GM18873 (cell line): ENCODE measurements at regions not wholly inside any gene's neighbourhood (a gene's known extent, or its start where the extent isn't known, plus 50 kb on each side); places are given as distances from the start of the nearest gene placed in this dataset.

Source experiments
- ATAC-seq: cut with Tn5 transposase; IDR thresholded peaks from one replicate; pipeline ENCODE4 v1.9.1; 2021; ENCODE audit warnings: mild to moderate bottlenecking, moderate library complexity, moderate number of reproducible peaks; ENCODE audit not compliant: unreplicated experiment, low FRiP score

- ATAC-seq, result no peak
Observed at GRCh38 chr16:61596655-61597054, 439.6 kb downstream of the CDH8 start.

GRCh38 chr16:61595605-61596004, 440.6 kb downstream of the CDH8 start:
- no peak for ATAC-seq

GRCh38 chr16:61590577-61590976, 445.7 kb downstream of the CDH8 start:
- ATAC-seq, result no peak

GRCh38 chr16:61587526-61587925, 448.7 kb downstream of the CDH8 start:
- no peak for ATAC-seq

GRCh38 chr16:61581417-61582046, 454.7 kb downstream of the CDH8 start:
- ATAC-seq, result no peak

GRCh38 chr16:61580579-61580978, 455.7 kb downstream of the CDH8 start:
- no peak for ATAC-seq

GRCh38 chr16:61579195-61579594, 457.0 kb downstream of the CDH8 start:
- no peak for ATAC-seq

- ATAC-seq, result no peak
Observed at GRCh38 chr16:61576476-61576875, 459.8 kb downstream of the CDH8 start.

GRCh38 chr16:61575617-61576016, 460.6 kb downstream of the CDH8 start:
- ATAC-seq, result no peak

- ATAC-seq, result no peak
Observed at GRCh38 chr16:61569028-61569427, 467.2 kb downstream of the CDH8 start.

GRCh38 chr16:61564716-61565115, 471.5 kb downstream of the CDH8 start:
- no peak for ATAC-seq

- ATAC-seq, result no peak
Observed at GRCh38 chr16:61555718-61556441, 480.4 kb downstream of the CDH8 start.

GRCh38 chr16:61549327-61549726, 486.9 kb downstream of the CDH8 start:
- ATAC-seq, result no peak

- no peak for ATAC-seq
Observed at GRCh38 chr16:61547626-61548025, 488.6 kb downstream of the CDH8 start.

GRCh38 chr16:61544165-61544564, 492.1 kb downstream of the CDH8 start:
- ATAC-seq, result no peak

- no peak for ATAC-seq
Observed at GRCh38 chr16:61540216-61540615, 496.0 kb downstream of the CDH8 start.

GRCh38 chr16:61530697-61531096, 505.5 kb downstream of the CDH8 start:
- ATAC-seq, result no peak

- no peak for ATAC-seq
Observed at GRCh38 chr16:61500851-61501250, 535.4 kb downstream of the CDH8 start.

- no peak for ATAC-seq
Observed at GRCh38 chr16:61480250-61480649, 556.0 kb downstream of the CDH8 start.

- ATAC-seq, result no peak
Observed at GRCh38 chr16:61471737-61472136, 564.5 kb downstream of the CDH8 start.

GRCh38 chr16:61471023-61471422, 565.2 kb downstream of the CDH8 start:
- ATAC-seq, result no peak

- no peak for ATAC-seq
Observed at GRCh38 chr16:61465285-61465684, 571.0 kb downstream of the CDH8 start.
